Lung (tissue), 11 donors: ENCODE measurements at regions not wholly inside any gene's neighbourhood (a gene's known extent, or its start where the extent isn't known, plus 50 kb on each side); places are given as distances from the start of the nearest gene placed in this dataset.

Experiments used
- ATAC-seq: fragments of 200-7000 bp; cut with Tn5 transposase; one replicate; pipeline ENCODE4 v1.9.1; 2020; ENCODE audit warnings: moderate number of reproducible peaks; ENCODE audit not compliant: insufficient read depth, low FRiP score
- DNase-seq, 3 donors: peaks; one replicate each; pipeline ENCODE4 v3.0.0-alpha.2; 2013 to 2017
- H3K27ac ChIP-seq, 2 donors: one replicate each; pipeline ENCODE4 v1.5.1; 2013; ENCODE audit warnings: mild to moderate bottlenecking in 2 of 2, moderate library complexity in 2 of 2, control low read depth in 1 of 2, inconsistent platforms in 1 of 2, low read depth in 1 of 2, low read length in 1 of 2
- H3K27me3 ChIP-seq, 3 donors: one replicate each; pipeline ENCODE4 v1.5.1; 2013; ENCODE audit warnings: low read length in 2 of 3; ENCODE audit not compliant: control insufficient read depth in 3 of 3, insufficient read depth in 3 of 3
- H3K36me3 ChIP-seq, 4 donors: one replicate each; pipeline ENCODE4 v1.5.1; 2013; ENCODE audit warnings: low read length in 4 of 4, mild to moderate bottlenecking in 1 of 4, moderate library complexity in 1 of 4; ENCODE audit not compliant: control insufficient read depth in 4 of 4, insufficient read depth in 4 of 4
- H3K4me1 ChIP-seq, 5 donors: one replicate each; pipeline ENCODE4 v1.5.1; 2013; ENCODE audit warnings: low read length in 5 of 5, mild to moderate bottlenecking in 2 of 5, moderate library complexity in 1 of 5; ENCODE audit not compliant: control insufficient read depth in 5 of 5, insufficient read depth in 5 of 5
- H3K4me3 ChIP-seq: one replicate; pipeline ENCODE4 v1.5.1; 2013; ENCODE audit warnings: mild to moderate bottlenecking, control low read depth, moderate library complexity
- H3K9ac ChIP-seq, 2 donors: one replicate each; pipeline ENCODE4 v1.5.1; 2013; ENCODE audit warnings: low read length in 2 of 2, control low read depth in 1 of 2; ENCODE audit not compliant: insufficient read depth in 1 of 2
- H3K9me3 ChIP-seq, 4 donors: one replicate each; pipeline ENCODE4 v1.5.1; 2013; ENCODE audit warnings: low read length in 3 of 4, mild to moderate bottlenecking in 1 of 4, moderate library complexity in 1 of 4; ENCODE audit not compliant: control insufficient read depth in 4 of 4, insufficient read depth in 3 of 4
- WGBS, 2 donors: extraction: QIAGEN DNeasy Blood & Tissue Kit; methylation state at CpG; one replicate each; pipeline ENCODE4 v1.1.7; 2013; 5-methylcytosine and 5-hydroxymethylcytosine counted together
- TF ChIP-seq, protein P1 (sequence below): IDR thresholded peaks from 2 replicates; pipeline ENCODE4 v1.5.1; 2012; ENCODE audit warnings: mild to moderate bottlenecking; ENCODE audit errors: control extremely low read depth, extremely low read depth
- donor health status: control.
- donor health status: control.
- donor health status: Bipolar disorder and iron deficiency.
- donor health status: healthy.
- donor health status: DM: yes; HTN: yes; CAD: no.

GRCh38 chr7:68238204-68238805 lies 1241.7 kb downstream of the TYW1 start:
- ATAC-seq (no peak), DNase-seq (no peak)
- TF ChIP-seq, protein P1, sequence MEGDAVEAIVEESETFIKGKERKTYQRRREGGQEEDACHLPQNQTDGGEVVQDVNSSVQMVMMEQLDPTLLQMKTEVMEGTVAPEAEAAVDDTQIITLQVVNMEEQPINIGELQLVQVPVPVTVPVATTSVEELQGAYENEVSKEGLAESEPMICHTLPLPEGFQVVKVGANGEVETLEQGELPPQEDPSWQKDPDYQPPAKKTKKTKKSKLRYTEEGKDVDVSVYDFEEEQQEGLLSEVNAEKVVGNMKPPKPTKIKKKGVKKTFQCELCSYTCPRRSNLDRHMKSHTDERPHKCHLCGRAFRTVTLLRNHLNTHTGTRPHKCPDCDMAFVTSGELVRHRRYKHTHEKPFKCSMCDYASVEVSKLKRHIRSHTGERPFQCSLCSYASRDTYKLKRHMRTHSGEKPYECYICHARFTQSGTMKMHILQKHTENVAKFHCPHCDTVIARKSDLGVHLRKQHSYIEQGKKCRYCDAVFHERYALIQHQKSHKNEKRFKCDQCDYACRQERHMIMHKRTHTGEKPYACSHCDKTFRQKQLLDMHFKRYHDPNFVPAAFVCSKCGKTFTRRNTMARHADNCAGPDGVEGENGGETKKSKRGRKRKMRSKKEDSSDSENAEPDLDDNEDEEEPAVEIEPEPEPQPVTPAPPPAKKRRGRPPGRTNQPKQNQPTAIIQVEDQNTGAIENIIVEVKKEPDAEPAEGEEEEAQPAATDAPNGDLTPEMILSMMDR = no peak
- 62 to 71% methylated on average over 4 of the region's 4 CpGs for WGBS, 2 donors
- Histone ChIP-seq H3K9ac (no peak overlapping the region), H3K36me3 (no peaks in the 10 kb centered on the region), H3K4me1 (no peaks in the 10 kb centered on the region), H3K27me3 (no peaks in the 10 kb centered on the region), H3K27ac (no peak overlapping the region), H3K9me3 (peaks cover 0 to 3% (median under 1%) of the 10 kb centered on the region in 4 donors), H3K4me3 (no peak overlapping the region)

DNA sequence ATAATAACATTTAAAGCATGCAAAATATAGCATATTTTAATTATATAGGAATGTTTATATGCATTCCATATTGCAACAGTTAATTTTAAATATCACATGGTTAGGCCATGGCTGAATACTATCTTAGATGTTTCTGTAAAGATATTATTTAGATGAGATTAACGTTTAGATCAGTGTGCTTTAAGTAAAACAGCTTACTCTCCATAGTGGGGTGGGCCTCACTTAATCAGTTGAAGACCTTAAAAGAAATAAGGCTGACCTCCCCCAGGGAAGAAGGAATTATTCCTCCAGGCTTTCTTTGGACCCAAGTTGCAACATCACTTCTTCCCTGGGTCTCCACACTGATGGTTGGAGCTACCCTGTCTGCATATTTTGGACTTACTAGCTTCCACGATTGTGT lies 1246.5 kb downstream of the TYW1 start:
- no peak for ATAC-seq
- Histone ChIP-seq H3K9me3 (peaks cover 0 to 4% (median 2%) of the 10 kb centered on the region in 4 donors), H3K9ac (no peak overlapping the region), H3K27me3 (no peaks in the 10 kb centered on the region), H3K27ac (no peak overlapping the region), H3K36me3 (no peaks in the 10 kb centered on the region), H3K4me3 (no peak overlapping the region), H3K4me1 (no peaks in the 10 kb centered on the region)
- no peak for DNase-seq
- TF ChIP-seq, protein P1 = no peak
- 89 to 93% methylated on average over 2 of the region's 2 CpGs for WGBS, 2 donors

DNA sequence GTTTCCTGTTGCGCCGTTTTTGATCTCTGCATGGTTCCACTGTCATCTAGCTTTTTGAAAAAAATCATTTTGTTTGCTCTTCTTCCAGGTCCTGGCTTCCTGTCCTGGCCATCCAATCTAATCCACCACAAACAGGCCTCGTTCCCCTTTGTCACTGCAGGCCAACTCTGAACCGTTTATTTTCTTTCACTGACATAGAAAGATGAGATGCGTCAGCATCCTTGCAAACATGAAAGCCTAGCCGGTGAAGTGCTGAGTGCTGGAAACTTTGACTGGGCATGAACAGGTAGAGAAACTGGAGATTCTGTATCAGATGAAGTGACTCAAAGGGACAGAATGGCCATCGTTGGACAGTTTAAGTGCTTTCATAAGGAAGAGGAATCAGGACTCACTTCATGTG lies 1247.8 kb downstream of the TYW1 start:
- no peaks in the 10 kb centered on the region for H3K27me3 ChIP-seq
- H3K36me3 ChIP-seq = no peaks in the 10 kb centered on the region
- WGBS, 2 donors = 63 to 70% methylated on average over 7 of the region's 7 CpGs
- ATAC-seq (no peak), DNase-seq (no peak)
- no peak overlapping the region for H3K4me3 ChIP-seq
- peaks cover 0 to 7% (median 3%) of the 10 kb centered on the region in 4 donors for H3K9me3 ChIP-seq
- no peak overlapping the region for H3K27ac ChIP-seq
- no peak overlapping the region for H3K9ac ChIP-seq
- TF ChIP-seq, protein P1 = no peak
- no peaks in the 10 kb centered on the region for H3K4me1 ChIP-seq

DNA sequence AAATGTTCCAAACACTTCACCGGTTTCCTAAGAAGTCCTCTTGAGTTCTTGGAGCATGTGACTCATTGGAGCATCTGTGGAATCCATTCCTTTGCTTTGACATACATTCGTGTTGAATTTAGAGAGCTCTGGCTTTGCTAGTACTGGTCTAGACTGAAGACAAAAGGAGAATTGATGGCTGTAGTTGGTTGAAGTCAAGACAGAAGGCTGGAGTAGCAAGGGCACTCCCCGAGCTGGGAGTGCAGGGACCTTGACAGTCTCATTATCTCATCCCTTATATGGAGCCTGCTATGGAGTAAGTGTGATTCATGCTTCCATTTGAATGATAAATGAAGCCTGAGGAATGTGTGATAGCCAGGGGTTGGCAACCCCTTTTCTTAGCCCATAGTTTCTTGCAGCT lies 1249.1 kb downstream of the TYW1 start:
- Histone ChIP-seq H3K4me3 (no peak overlapping the region), H3K27ac (no peak overlapping the region), H3K36me3 (no peaks in the 10 kb centered on the region), H3K9me3 (peaks cover 0 to 11% (median 3%) of the 10 kb centered on the region in 4 donors), H3K4me1 (no peaks in the 10 kb centered on the region), H3K9ac (no peak overlapping the region), H3K27me3 (no peaks in the 10 kb centered on the region)
- DNase-seq (no peak), ATAC-seq (no peak)
- WGBS, 2 donors = 52 to 76% methylated on average over 3 of the region's 3 CpGs
- TF ChIP-seq, protein P1 = no peak
